A549 (cell line): ENCODE measurements at regions not wholly inside any gene's neighbourhood (a gene's known extent, or its start where the extent isn't known, plus 50 kb on each side); places are given as distances from the start of the nearest gene placed in this dataset.

ENCODE experiments used
- ATAC-seq, 2 experiments: fragments of 200-7000 bp in 1 of 2; fragments of >200 bp in 1 of 2; cut with Nextera tagmentation in 1 of 2; cut with Tn5 transposase in 1 of 2; 3 replicates each; pipeline versions ENCODE4 v1.8.0 to v1.9.1; 2018 to 2020; ENCODE audit warnings: mild to moderate bottlenecking in 1 of 2, moderate library complexity in 1 of 2
- CTCF ChIA-PET: fragments of 300-600 bp; sonication (Branson Sonifier 250); formaldehyde crosslinking; extraction: SDS; loops from one replicate; lab custom pipeline; 2021; ENCODE audit warnings: antibody characterized with exemption, inconsistent platforms; lab: Yijun Ruan, JAX
- POLR2A ChIA-PET: fragments of 350-600 bp; formaldehyde crosslinking; extraction: SDS; loops from one replicate; lab custom pipeline; 2021; ENCODE audit warnings: antibody characterized with exemption, inconsistent platforms; lab: Yijun Ruan, JAX
- DNase-seq, 2 experiments: peaks; one replicate each; pipeline versions ENCODE4 v3.0.0 to v3.0.0-alpha.2; 2011 to 2016; ENCODE audit warnings: low read depth in 1 of 2, low spot score in 1 of 2
- FAIRE-seq: peaks from 2 replicates; lab custom pipeline; 2011; peaks lifted over from hg19 to GRCh38; lab: Jason Lieb, UNC
- H3K27ac ChIP-seq, 2 experiments: fragments of >200 bp; sonication (Bioruptor Twin); formaldehyde crosslinking; 3 replicates each; pipeline ENCODE4 v1.5.1; 2016 to 2017
- H3K4me1 ChIP-seq: fragments of >200 bp; sonication (Bioruptor Twin); formaldehyde crosslinking; 3 replicates; pipeline ENCODE4 v1.6.1; 2016
- H3K4me2 ChIP-seq: fragments of >200 bp; sonication (Bioruptor Twin); formaldehyde crosslinking; 3 replicates; pipeline ENCODE4 v1.6.1; 2016
- H3K4me3 ChIP-seq: fragments of >200 bp; sonication (Bioruptor Twin); formaldehyde crosslinking; 3 replicates; pipeline ENCODE4 v1.5.1; 2016
- H3K9me3 ChIP-seq: fragments of >200 bp; sonication (Bioruptor Twin); formaldehyde crosslinking; 3 replicates; pipeline ENCODE4 v1.6.1; 2016
- BHLHE40 ChIP-seq: IDR thresholded peaks from 2 replicates; pipeline ENCODE4 v1.6.1; 2012; ENCODE audit warnings: low read depth, low read length, inconsistent platforms
- CBX2 ChIP-seq: fragments of 200-600 bp; sonication (generic); IDR thresholded peaks from 2 replicates; pipeline ENCODE4 v1.6.1; 2016; ENCODE audit warnings: low read depth, mild to moderate bottlenecking, borderline replicate concordance
- CBX8 ChIP-seq: fragments of 200-600 bp; sonication (generic); IDR thresholded peaks from 2 replicates; pipeline ENCODE4 v1.6.1; 2016
- EHF ChIP-seq: fragments of 250-450 bp; sonication (Bioruptor Pico); IDR thresholded peaks from 2 replicates; pipeline ENCODE4 v1.5.0; 2020; ENCODE audit warnings: mild to moderate bottlenecking
- ESRRA ChIP-seq: fragments of 150-350 bp; IDR thresholded peaks from 2 replicates; pipeline ENCODE4 v1.6.1; 2014; ENCODE audit warnings: mild to moderate bottlenecking, low read length, borderline replicate concordance
- FOSB ChIP-seq: fragments of 250-450 bp; sonication (Bioruptor Pico); IDR thresholded peaks from 2 replicates; pipeline ENCODE4 v1.5.0; 2020; ENCODE audit warnings: mild to moderate bottlenecking, moderate library complexity
- FOSL2 ChIP-seq, 2 experiments: fragments of 450-650 bp in 1 of 2; fragments of >200 bp in 1 of 2; sonication (Bioruptor Twin) in 1 of 2; formaldehyde crosslinking; IDR thresholded peaks; 2 replicates each; pipeline versions ENCODE4 v1.5.0 to v1.6.1; 2016 to 2020; ENCODE audit warnings: mild to moderate bottlenecking in 1 of 2, moderate library complexity in 1 of 2
- HDAC2 ChIP-seq: fragments of 200-600 bp; sonication (generic); IDR thresholded peaks from 2 replicates; pipeline ENCODE4 v1.6.1; 2016
- HEYL ChIP-seq: fragments of 250-450 bp; sonication (Bioruptor Pico); IDR thresholded peaks from 2 replicates; pipeline ENCODE4 v1.8.0; 2021; ENCODE audit warnings: mild to moderate bottlenecking, moderate library complexity
- HOXB5 ChIP-seq: fragments of 250-450 bp; sonication (Bioruptor Pico); IDR thresholded peaks from 2 replicates; pipeline ENCODE4 v1.5.0; 2020; ENCODE audit warnings: mild to moderate bottlenecking, moderate library complexity
- JUN ChIP-seq, 2 experiments: fragments of >200 bp; sonication (Bioruptor Twin); formaldehyde crosslinking; IDR thresholded peaks; 2 replicates in 1 of 2; 3 replicates in 1 of 2; pipeline ENCODE4 v1.6.1; 2016 to 2017
- JUNB ChIP-seq: fragments of >200 bp; sonication (Bioruptor Twin); formaldehyde crosslinking; IDR thresholded peaks from 2 replicates; pipeline ENCODE4 v1.6.1; 2016
- KDM5A ChIP-seq: fragments of 200-600 bp; sonication (generic); IDR thresholded peaks from 2 replicates; pipeline ENCODE4 v1.6.1; 2016; ENCODE audit warnings: antibody characterized with exemption, mild to moderate bottlenecking
- MAFK ChIP-seq: fragments of 450-650 bp; IDR thresholded peaks from 2 replicates; pipeline ENCODE4 v1.6.1; 2014; ENCODE audit not compliant: partially characterized antibody
- MYC ChIP-seq: IDR thresholded peaks from 2 replicates; pipeline ENCODE4 v1.6.1; 2012; ENCODE audit warnings: mild to moderate bottlenecking, inconsistent platforms, low read length, improper control_type of control experiment, borderline replicate concordance
- NFE2L2 ChIP-seq: fragments of 150-350 bp; conservative IDR thresholded peaks from 2 replicates; pipeline ENCODE4 v1.6.1; 2014; ENCODE audit warnings: low read length
- NPAS2 ChIP-seq: fragments of 250-450 bp; sonication (Bioruptor Pico); IDR thresholded peaks from 2 replicates; pipeline ENCODE4 v1.8.0; 2022; ENCODE audit warnings: mild to moderate bottlenecking, moderate library complexity, borderline replicate concordance
- POLR2AphosphoS2 ChIP-seq: conservative IDR thresholded peaks from 2 replicates; pipeline ENCODE4 v1.6.1; 2012; ENCODE audit warnings: low read length, improper control_type of control experiment, inconsistent platforms
- RCOR1 ChIP-seq: fragments of 150-350 bp; IDR thresholded peaks from 2 replicates; pipeline ENCODE4 v1.6.1; 2014; ENCODE audit warnings: antibody characterized with exemption, low read length, low read depth
- RNF2 ChIP-seq: fragments of 200-600 bp; sonication (generic); IDR thresholded peaks from 2 replicates; pipeline ENCODE4 v1.6.1; 2016; ENCODE audit warnings: low read depth, mild to moderate bottlenecking, antibody characterized with exemption, moderate library complexity, borderline replicate concordance
- SREBF2 ChIP-seq: fragments of 450-650 bp; IDR thresholded peaks from 2 replicates; pipeline ENCODE4 v1.6.1; 2014; ENCODE audit warnings: mild to moderate bottlenecking, moderate library complexity
- TP53 ChIP-seq: fragments of 250-450 bp; sonication (Bioruptor Pico); IDR thresholded peaks from 2 replicates; pipeline ENCODE4 v1.5.0; 2021; ENCODE audit warnings: mild to moderate bottlenecking, moderate library complexity
- ZC3H11A ChIP-seq: fragments of 450-650 bp; IDR thresholded peaks from 2 replicates; pipeline ENCODE4 v1.6.1; 2014; ENCODE audit warnings: antibody characterized with exemption, mild to moderate bottlenecking
- ZSCAN20 ChIP-seq: fragments of 250-450 bp; sonication (Bioruptor Pico); IDR thresholded peaks from 2 replicates; pipeline ENCODE4 v1.8.0; 2022; ENCODE audit warnings: mild to moderate bottlenecking, moderate library complexity
- WGBS: methylation state at CpG from one replicate; pipeline ENCODE4 v1.1.6; 2017; ENCODE audit errors: missing lambda C conversion rate; 5-methylcytosine and 5-hydroxymethylcytosine counted together
- TF ChIP-seq, protein P1 (sequence below): fragments of 150-350 bp; IDR thresholded peaks from 2 replicates; pipeline ENCODE4 v1.6.1; 2014; ENCODE audit warnings: low read depth, mild to moderate bottlenecking, low read length
- TF ChIP-seq, protein P2 (sequence below): fragments of >200 bp; sonication (Bioruptor Twin); formaldehyde crosslinking; IDR thresholded peaks from 2 replicates; pipeline ENCODE4 v1.6.1; 2016
- TF ChIP-seq, protein P3 (sequence below): fragments of 250-450 bp; sonication (Bioruptor Pico); IDR thresholded peaks from 2 replicates; pipeline ENCODE4 v1.5.0; 2021; ENCODE audit warnings: mild to moderate bottlenecking, moderate library complexity, borderline replicate concordance
- TF ChIP-seq, protein P4 (sequence below): IDR thresholded peaks from 2 replicates; pipeline ENCODE4 v1.6.1; 2012

DNA sequence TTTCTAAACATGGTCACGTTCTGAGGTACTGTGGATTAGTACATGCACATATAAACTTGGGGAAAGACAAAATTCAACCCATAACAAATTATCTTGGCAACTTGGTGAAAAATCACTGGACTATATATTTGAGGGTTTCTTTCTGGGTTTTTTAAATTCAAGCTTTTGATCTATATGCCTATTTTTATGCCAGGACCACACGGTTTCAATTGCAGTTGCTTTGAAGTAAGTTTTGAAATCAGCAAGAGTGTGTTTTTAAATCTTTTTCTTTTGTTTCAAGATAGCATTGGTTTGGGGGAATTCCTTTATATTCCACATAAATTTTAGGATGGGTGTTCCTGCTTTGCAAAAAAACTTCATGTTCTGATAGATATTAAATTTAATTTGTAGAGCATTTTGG lies 406.4 kb upstream of the VWC2 start (continued):
- TF ChIP-seq, protein P1, sequence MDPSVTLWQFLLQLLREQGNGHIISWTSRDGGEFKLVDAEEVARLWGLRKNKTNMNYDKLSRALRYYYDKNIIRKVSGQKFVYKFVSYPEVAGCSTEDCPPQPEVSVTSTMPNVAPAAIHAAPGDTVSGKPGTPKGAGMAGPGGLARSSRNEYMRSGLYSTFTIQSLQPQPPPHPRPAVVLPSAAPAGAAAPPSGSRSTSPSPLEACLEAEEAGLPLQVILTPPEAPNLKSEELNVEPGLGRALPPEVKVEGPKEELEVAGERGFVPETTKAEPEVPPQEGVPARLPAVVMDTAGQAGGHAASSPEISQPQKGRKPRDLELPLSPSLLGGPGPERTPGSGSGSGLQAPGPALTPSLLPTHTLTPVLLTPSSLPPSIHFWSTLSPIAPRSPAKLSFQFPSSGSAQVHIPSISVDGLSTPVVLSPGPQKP, result no peak
- TF ChIP-seq, protein P2, sequence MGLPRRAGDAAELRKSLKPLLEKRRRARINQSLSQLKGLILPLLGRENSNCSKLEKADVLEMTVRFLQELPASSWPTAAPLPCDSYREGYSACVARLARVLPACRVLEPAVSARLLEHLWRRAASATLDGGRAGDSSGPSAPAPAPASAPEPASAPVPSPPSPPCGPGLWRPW, result no peak
- TF ChIP-seq ZC3H11A (no peak), KDM5A (no peak), CBX2 (no peak), EHF (no peak), SREBF2 (no peak), HOXB5 (CRISPR knock-in tag) (no peak), HDAC2 (no peak)
- TF ChIP-seq, protein P3, sequence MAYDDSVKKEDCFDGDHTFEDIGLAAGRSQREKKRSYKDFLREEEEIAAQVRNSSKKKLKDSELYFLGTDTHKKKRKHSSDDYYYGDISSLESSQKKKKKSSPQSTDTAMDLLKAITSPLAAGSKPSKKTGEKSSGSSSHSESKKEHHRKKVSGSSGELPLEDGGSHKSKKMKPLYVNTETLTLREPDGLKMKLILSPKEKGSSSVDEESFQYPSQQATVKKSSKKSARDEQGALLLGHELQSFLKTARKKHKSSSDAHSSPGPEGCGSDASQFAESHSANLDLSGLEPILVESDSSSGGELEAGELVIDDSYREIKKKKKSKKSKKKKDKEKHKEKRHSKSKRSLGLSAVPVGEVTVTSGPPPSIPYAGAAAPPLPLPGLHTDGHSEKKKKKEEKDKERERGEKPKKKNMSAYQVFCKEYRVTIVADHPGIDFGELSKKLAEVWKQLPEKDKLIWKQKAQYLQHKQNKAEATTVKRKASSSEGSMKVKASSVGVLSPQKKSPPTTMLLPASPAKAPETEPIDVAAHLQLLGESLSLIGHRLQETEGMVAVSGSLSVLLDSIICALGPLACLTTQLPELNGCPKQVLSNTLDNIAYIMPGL, result no peak

DNA sequence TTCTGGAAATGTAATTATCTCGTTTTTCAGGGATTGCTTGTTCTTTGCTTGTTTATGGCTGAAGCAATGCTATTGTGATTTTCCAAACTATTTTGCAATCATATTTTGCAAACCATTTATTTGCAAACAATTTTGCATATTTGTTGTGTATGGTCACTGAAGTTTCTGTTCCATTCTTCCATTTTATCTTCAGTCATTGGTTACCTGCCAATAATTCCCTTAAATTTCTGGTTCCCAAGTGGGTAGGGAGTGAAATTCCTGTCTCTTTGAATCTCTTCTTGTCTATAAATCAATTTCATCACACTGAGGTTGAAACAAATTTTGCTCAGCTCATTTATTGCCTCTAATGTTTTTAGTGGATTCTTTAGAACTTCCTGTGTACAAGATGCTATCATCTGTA lies 401.7 kb upstream of the VWC2 start:
- POLR2A ChIA-PET, result no interaction called here
- Histone ChIP-seq H3K27ac (no peak overlapping the region), H3K4me1 (no peaks in the 10 kb centered on the region), H3K4me3 (no peak overlapping the region), H3K4me2 (no peak overlapping the region)
- FAIRE-seq, result no peak
- WGBS, result 2% methylated on average over 1 of the region's 1 CpG
- TF ChIP-seq JUN (IDR thresholded peaks at IDR 0.05) (no peak), MAFK (no peak), TP53 (CRISPR knock-in tag) (no peak), RCOR1 (no peak), JUNB (no peak), NPAS2 (no peak), FOSL2 (IDR thresholded peaks at IDR 0.05) (no peak), FOSL2 (CRISPR knock-in tag; IDR thresholded peaks at IDR 0.05) (no peak), ZSCAN20 (CRISPR knock-in tag) (no peak), HOXB5 (CRISPR knock-in tag) (no peak), NFE2L2 (no peak), POLR2AphosphoS2 (no peak), CBX8 (no peak), RNF2 (no peak), FOSB (CRISPR knock-in tag) (no peak), ESRRA (no peak), MYC (no peak), HEYL (CRISPR knock-in tag) (no peak), BHLHE40 (no peak)
- TF ChIP-seq, protein P1, result no peak
- TF ChIP-seq, protein P4, sequence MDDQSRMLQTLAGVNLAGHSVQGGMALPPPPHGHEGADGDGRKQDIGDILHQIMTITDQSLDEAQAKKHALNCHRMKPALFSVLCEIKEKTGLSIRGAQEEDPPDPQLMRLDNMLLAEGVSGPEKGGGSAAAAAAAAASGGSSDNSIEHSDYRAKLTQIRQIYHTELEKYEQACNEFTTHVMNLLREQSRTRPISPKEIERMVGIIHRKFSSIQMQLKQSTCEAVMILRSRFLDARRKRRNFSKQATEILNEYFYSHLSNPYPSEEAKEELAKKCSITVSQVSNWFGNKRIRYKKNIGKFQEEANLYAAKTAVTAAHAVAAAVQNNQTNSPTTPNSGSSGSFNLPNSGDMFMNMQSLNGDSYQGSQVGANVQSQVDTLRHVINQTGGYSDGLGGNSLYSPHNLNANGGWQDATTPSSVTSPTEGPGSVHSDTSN, result no peak
- TF ChIP-seq, all 56 proteins: peak for 0
- no peak for ATAC-seq
- CTCF ChIA-PET, result no interaction called here
- no peaks in the 10 kb centered on the region for H3K9me3 ChIP-seq
- no peak for DNase-seq
